ENCODE measurements at regions not wholly inside any gene's neighbourhood (a gene's known extent, or its start where the extent isn't known, plus 50 kb on each side); places are given as distances from the start of the nearest gene placed in this dataset.
A peak's percentile ranks its signal among the peaks of the same experiment; 100 is the strongest.
"Not testable (repeated sequence)": the region's sequence is repeated elsewhere in the genome, so short reads cannot be mapped to it uniquely, and the experiment has no call there.

- DNase-seq (ENCODE audit: low read depth, low spot score): no peak
Observed at GRCh38 chr5:130350131-130350530, 445.9 kb downstream of the CHSY3 start.

GRCh38 chr5:130337179-130337888, 433.1 kb downstream of the CHSY3 start:
- DNase-seq (ENCODE audit: low read depth, low spot score): peak; percentile 51

GRCh38 chr5:130335117-130335516, 430.9 kb downstream of the CHSY3 start:
- DNase-seq (ENCODE audit: low read depth, low spot score): no peak

- peak; percentile 40 for DNase-seq (ENCODE audit: low read depth, low spot score)
Observed at GRCh38 chr5:130333089-130333488, 428.8 kb downstream of the CHSY3 start.

- no peak for DNase-seq (ENCODE audit: low read depth, low spot score)
Observed at GRCh38 chr5:130331332-130331731, 427.1 kb downstream of the CHSY3 start.

- DNase-seq (ENCODE audit: low read depth, low spot score): no peak
Observed at GRCh38 chr5:130324953-130325671, 420.8 kb downstream of the CHSY3 start.

GRCh38 chr5:130323804-130324454, 419.7 kb downstream of the CHSY3 start:
- peak; percentile 70 for DNase-seq (ENCODE audit: low read depth, low spot score)

GRCh38 chr5:130321931-130322330, 417.7 kb downstream of the CHSY3 start:
- DNase-seq (ENCODE audit: low read depth, low spot score): no peak

GRCh38 chr5:130316971-130317680, 412.9 kb downstream of the CHSY3 start:
- no peak for DNase-seq (ENCODE audit: low read depth, low spot score)

GRCh38 chr5:130295235-130295634, 391.0 kb downstream of the CHSY3 start:
- DNase-seq (ENCODE audit: low read depth, low spot score): no peak

- not testable (repeated sequence) for DNase-seq (ENCODE audit: low read depth, low spot score)
Observed at GRCh38 chr5:130294798-130295197, 390.5 kb downstream of the CHSY3 start.

GRCh38 chr5:130290219-130290618, 386.0 kb downstream of the CHSY3 start:
- no peak for DNase-seq (ENCODE audit: low read depth, low spot score)

- no peak for DNase-seq (ENCODE audit: low read depth, low spot score)
Observed at GRCh38 chr5:130289132-130290088, 385.1 kb downstream of the CHSY3 start.

GRCh38 chr5:130287438-130287837, 383.2 kb downstream of the CHSY3 start:
- DNase-seq (ENCODE audit: low read depth, low spot score): no peak

- DNase-seq (ENCODE audit: low read depth, low spot score): no peak
Observed at GRCh38 chr5:130286971-130287370, 382.7 kb downstream of the CHSY3 start.

GRCh38 chr5:130282049-130282448, 377.8 kb downstream of the CHSY3 start:
- DNase-seq (ENCODE audit: low read depth, low spot score): no peak

GRCh38 chr5:130280528-130281217, 376.4 kb downstream of the CHSY3 start:
- no peak for DNase-seq (ENCODE audit: low read depth, low spot score)

- no peak for DNase-seq (ENCODE audit: low read depth, low spot score)
Observed at GRCh38 chr5:130279386-130279785, 375.1 kb downstream of the CHSY3 start.

GRCh38 chr5:130278136-130278535, 373.9 kb downstream of the CHSY3 start:
- DNase-seq (ENCODE audit: low read depth, low spot score): no peak

- no peak for DNase-seq (ENCODE audit: low read depth, low spot score)
Observed at GRCh38 chr5:130277522-130277921, 373.3 kb downstream of the CHSY3 start.

Measured in pulmonary artery endothelial cell (primary cell).